AG09309 (cell line): ENCODE measurements at regions not wholly inside any gene's neighbourhood (a gene's known extent, or its start where the extent isn't known, plus 50 kb on each side); places are given as distances from the start of the nearest gene placed in this dataset.

Source experiments
- DNase-seq: peaks from one replicate; pipeline ENCODE4 v3.0.0-alpha.2; 2010; ENCODE audit warnings: low read depth
- H3K4me3 ChIP-seq: 2 replicates; pipeline ENCODE4 v1.5.1; 2011; ENCODE audit warnings: mild to moderate bottlenecking, low read depth, low read length, moderate library complexity; ENCODE audit not compliant: control insufficient read depth
- TF ChIP-seq, protein P1 (sequence below): IDR thresholded peaks from 2 replicates; pipeline ENCODE4 v1.5.1; 2011; ENCODE audit warnings: mild to moderate bottlenecking, low read depth, low read length, inconsistent platforms; ENCODE audit not compliant: insufficient read depth, control insufficient read depth; ENCODE audit errors: missing control alignments

DNA sequence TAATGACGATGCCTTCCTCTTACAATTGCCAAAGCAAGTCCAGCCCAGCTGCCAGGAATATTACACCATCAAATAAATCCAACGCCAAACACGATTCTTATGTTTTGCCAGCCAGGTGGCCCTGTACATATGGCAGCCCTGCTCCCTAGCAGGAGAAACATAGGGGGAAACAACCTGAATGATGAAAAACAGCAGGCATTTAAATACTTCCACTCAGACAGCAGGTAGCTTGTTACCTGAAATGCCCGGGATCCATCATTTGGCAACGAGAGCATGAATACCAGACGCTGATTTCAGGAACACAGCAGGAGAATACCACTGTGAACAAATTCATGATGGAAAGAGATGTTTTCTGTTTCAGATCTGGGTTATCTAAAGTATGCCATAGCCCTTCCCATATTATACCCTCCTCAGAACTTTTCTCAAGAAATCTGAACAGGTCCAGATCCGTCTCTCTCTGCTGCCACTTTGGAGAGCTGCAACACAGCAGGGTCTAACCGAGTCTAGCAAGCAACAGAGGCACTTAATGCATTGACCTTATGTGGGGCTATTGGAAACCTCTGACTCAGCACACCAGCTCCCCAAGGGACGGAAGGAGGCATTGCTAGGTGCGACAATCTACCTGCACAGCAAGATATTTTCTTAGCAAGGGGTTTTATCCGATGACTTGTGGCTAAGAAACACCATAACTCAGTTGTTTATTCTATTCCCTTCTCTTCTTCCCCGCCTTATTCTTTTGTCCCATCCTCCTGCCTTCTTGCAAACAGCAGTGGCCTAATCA, 166.3 kb downstream of the BARHL2 start:
- TF ChIP-seq, protein P1, sequence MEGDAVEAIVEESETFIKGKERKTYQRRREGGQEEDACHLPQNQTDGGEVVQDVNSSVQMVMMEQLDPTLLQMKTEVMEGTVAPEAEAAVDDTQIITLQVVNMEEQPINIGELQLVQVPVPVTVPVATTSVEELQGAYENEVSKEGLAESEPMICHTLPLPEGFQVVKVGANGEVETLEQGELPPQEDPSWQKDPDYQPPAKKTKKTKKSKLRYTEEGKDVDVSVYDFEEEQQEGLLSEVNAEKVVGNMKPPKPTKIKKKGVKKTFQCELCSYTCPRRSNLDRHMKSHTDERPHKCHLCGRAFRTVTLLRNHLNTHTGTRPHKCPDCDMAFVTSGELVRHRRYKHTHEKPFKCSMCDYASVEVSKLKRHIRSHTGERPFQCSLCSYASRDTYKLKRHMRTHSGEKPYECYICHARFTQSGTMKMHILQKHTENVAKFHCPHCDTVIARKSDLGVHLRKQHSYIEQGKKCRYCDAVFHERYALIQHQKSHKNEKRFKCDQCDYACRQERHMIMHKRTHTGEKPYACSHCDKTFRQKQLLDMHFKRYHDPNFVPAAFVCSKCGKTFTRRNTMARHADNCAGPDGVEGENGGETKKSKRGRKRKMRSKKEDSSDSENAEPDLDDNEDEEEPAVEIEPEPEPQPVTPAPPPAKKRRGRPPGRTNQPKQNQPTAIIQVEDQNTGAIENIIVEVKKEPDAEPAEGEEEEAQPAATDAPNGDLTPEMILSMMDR, result no peak
- H3K4me3 ChIP-seq, result no peak overlapping the region
- DNase-seq, result no peak

- no peak for DNase-seq
- TF ChIP-seq, protein P1, result no peak
- H3K4me3 ChIP-seq, result no peak overlapping the region
These were observed 172.7 kb downstream of the BARHL2 start for GRCh38 chr1:90544356-90544755.

DNA sequence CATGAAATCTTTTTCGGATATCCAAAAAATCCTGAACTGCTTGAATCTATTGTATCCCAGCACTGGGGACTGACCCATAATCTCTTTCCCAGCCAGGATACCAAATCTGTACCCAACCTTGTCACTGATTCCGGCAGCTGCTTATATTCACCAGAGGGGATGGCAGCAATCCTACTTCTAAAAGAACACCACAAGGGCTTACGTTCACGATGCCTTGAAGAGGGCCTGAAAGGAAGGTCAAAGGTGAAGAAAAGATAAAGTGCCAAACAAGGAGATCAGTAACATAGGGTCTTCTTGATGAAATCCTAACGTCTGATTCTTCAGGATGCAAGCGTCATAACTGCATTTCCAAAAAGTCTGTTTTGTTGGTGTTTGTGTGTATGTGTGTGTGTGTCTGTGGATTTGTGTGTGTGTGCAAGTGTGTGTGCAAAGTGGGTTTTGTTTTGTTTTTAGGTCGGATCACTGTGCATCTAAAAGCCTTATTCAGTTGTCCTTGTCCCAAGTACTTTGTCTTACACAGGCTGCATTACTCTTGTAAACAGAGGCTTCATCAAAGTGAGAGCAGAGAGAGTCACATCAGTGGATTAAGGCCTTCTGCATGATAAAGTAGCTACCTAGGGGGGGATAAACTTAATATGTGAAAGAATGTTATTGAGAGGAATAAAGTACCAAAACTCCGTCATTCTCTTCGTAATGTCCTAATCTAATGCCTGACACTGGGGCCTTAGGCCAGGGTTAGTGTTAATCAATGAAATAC, 179.3 kb downstream of the BARHL2 start:
- TF ChIP-seq, protein P1, result no peak
- no peak overlapping the region for H3K4me3 ChIP-seq
- DNase-seq, result no peak

- DNase-seq, result no peak
- no peak overlapping the region for H3K4me3 ChIP-seq
- TF ChIP-seq, protein P1, result no peak
These were observed 182.3 kb downstream of the BARHL2 start for GRCh38 chr1:90534663-90535295.

GRCh38 chr1:90534116-90534515, 183.0 kb downstream of the BARHL2 start:
- no peak for DNase-seq
- TF ChIP-seq, protein P1, result no peak
- H3K4me3 ChIP-seq, result no peak overlapping the region

GRCh38 chr1:90526954-90527353, 190.1 kb downstream of the BARHL2 start:
- DNase-seq, result no peak
- no peak overlapping the region for H3K4me3 ChIP-seq
- TF ChIP-seq, protein P1, result no peak
